ENCODE measurements at regions not wholly inside any gene's neighbourhood (a gene's known extent, or its start where the extent isn't known, plus 50 kb on each side); places are given as distances from the start of the nearest gene placed in this dataset.
"Not testable (repeated sequence)": the region's sequence is repeated elsewhere in the genome, so short reads cannot be mapped to it uniquely, and the experiment has no call there.

DNA sequence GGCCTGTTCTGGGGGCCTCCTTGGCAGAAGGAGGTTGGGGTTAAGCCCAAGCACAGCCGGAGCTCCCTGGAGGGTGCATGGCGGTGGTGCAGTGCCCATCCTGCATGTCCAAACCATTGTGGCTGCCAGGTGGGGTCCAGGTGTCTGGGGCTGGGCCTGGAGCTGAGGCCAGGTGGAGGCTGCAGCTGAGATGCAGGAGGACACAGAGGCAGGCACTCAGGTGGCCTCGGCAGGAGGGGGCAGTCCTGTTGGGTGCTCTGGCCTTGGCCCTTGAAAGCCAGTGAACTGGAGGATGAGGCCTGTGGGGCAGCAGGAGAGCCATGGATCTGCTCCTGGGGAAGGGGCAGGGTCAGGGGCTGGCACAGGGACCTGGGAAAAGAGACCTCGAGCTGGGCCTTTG lies 195.3 kb downstream of the OLFM1 start:
- H3F3A ChIP-seq (ENCODE audit: low read depth) = peaks cover 10% of the 10 kb centered on the region; the same call in 1 of the 2 replicates
- H4K20me1 ChIP-seq (ENCODE audit: insufficient read depth, low read length, poor library complexity, severe bottlenecking) = no peaks in the 10 kb centered on the region
- no peak overlapping the region for H2AFZ ChIP-seq (ENCODE audit: low read length)
- H3K79me2 ChIP-seq (ENCODE audit: insufficient read depth, low read length) = no peaks in the 10 kb centered on the region
- H3K9me3 ChIP-seq (ENCODE audit: insufficient read depth, low read depth, low read length) = no peaks in the 10 kb centered on the region
- no peaks in the 10 kb centered on the region for H3K9me2 ChIP-seq (replicated peaks; ENCODE audit: low read depth, low read length)
- H3K9ac ChIP-seq (ENCODE audit: low read depth, low read length, poor library complexity, severe bottlenecking) = peak overlapping the region; percentile 52
- peak overlapping the region; percentile 57 for H3K4me2 ChIP-seq (ENCODE audit: low read depth, low read length, poor library complexity, severe bottlenecking)
- H3K27me3 ChIP-seq (ENCODE audit: insufficient read depth, low read length, poor library complexity, severe bottlenecking) = no peaks in the 10 kb centered on the region
- TF ChIP-seq, protein P1, sequence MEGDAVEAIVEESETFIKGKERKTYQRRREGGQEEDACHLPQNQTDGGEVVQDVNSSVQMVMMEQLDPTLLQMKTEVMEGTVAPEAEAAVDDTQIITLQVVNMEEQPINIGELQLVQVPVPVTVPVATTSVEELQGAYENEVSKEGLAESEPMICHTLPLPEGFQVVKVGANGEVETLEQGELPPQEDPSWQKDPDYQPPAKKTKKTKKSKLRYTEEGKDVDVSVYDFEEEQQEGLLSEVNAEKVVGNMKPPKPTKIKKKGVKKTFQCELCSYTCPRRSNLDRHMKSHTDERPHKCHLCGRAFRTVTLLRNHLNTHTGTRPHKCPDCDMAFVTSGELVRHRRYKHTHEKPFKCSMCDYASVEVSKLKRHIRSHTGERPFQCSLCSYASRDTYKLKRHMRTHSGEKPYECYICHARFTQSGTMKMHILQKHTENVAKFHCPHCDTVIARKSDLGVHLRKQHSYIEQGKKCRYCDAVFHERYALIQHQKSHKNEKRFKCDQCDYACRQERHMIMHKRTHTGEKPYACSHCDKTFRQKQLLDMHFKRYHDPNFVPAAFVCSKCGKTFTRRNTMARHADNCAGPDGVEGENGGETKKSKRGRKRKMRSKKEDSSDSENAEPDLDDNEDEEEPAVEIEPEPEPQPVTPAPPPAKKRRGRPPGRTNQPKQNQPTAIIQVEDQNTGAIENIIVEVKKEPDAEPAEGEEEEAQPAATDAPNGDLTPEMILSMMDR (conservative IDR thresholded peaks at IDR 0.05; ENCODE audit: low read length) = no peak
- TF ChIP-seq EZH2phosphoT487 (IDR thresholded peaks at IDR 0.05; ENCODE audit: borderline replicate concordance) = no peak
- H3K36me3 ChIP-seq (ENCODE audit: insufficient read depth, low read length) = no peaks in the 10 kb centered on the region
- H3K4me1 ChIP-seq (ENCODE audit: insufficient read depth, low read length, poor library complexity, severe bottlenecking) = peaks cover 48% of the 10 kb centered on the region
- H3K4me3 ChIP-seq (ENCODE audit: low read length, poor library complexity, severe bottlenecking) = no peak overlapping the region

DNA sequence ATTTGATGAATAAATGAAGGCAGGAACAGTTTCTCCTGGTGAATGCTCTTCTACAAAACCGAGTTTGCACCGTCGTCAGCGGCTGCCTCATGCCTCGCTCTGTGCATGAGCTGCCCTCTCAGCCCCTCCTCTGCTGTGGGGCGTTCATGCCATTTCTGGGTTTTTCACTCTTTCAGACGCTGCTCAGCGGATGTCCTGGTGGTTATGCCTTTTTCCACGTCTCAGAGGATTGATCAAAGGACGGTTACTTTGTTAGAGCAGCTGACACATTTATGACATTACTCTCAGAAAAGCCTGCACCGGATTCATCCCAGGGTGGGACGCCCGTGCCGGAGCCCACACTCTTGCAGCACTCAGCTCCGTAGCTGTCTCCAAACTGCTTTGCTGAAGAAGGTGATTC lies 195.9 kb upstream of the PPP1R26 start:
- Histone ChIP-seq H3K4me3 (ENCODE audit: low read length, poor library complexity, severe bottlenecking) (peak overlapping the region; percentile 40), H2AFZ (ENCODE audit: low read length) (peak overlapping the region; percentile 13), H3K9me3 (ENCODE audit: insufficient read depth, low read depth, low read length) (no peaks in the 10 kb centered on the region), H4K20me1 (ENCODE audit: insufficient read depth, low read length, poor library complexity, severe bottlenecking) (no peaks in the 10 kb centered on the region), H3K4me2 (ENCODE audit: low read depth, low read length, poor library complexity, severe bottlenecking) (peak overlapping the region; percentile 57), H3K4me1 (ENCODE audit: insufficient read depth, low read length, poor library complexity, severe bottlenecking) (peaks cover 48% of the 10 kb centered on the region), H3K9me2 (replicated peaks; ENCODE audit: low read depth, low read length) (no peaks in the 10 kb centered on the region), H3K27me3 (ENCODE audit: insufficient read depth, low read length, poor library complexity, severe bottlenecking) (no peaks in the 10 kb centered on the region), H3F3A (ENCODE audit: low read depth) (peaks cover 10% of the 10 kb centered on the region; the same call in 1 of the 2 replicates), H3K9ac (ENCODE audit: low read depth, low read length, poor library complexity, severe bottlenecking) (peak overlapping the region; percentile 52), H3K36me3 (ENCODE audit: insufficient read depth, low read length) (no peaks in the 10 kb centered on the region), H3K79me2 (ENCODE audit: insufficient read depth, low read length) (no peaks in the 10 kb centered on the region)
- TF ChIP-seq, protein P1 (conservative IDR thresholded peaks at IDR 0.05; ENCODE audit: low read length) = no peak
- TF ChIP-seq EZH2phosphoT487 (IDR thresholded peaks at IDR 0.05; ENCODE audit: borderline replicate concordance) = no peak

DNA sequence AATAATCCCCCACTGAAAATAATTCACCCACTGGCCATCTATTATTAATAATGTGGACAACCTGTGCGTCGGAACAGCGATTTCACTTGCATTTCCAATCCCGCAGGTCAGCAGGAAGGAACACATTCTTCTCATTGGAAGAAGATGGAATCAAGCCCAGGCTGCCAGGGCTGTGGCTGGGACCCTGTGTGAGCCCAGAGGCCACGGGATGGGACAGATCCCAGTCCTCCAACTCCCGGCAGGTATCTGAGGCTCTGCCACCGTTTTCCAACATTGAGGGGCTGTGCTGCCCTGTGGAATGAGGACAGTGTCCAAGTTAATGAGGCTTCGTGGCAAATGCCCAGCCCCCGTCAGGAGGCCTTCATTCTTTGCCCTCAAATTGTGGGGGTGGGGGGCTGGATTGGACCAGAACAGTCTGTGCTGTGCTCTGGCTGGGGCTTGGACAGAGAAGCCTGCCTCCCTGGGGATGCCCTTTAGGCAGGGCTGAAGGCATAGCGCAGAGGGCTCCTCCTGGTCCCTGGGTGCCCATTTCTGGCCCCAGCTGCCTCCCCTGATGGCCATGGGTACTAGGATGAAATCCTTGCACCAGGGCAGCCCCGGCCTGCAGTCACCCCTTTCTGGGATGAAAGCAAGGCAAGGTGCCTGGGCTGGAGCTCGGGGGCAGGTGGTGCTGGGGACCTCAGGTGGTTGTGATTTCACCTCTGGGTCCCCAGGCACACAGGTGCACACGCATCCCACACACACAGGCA lies 195.0 kb upstream of the PPP1R26 start:
- Histone ChIP-seq H3K4me2 (ENCODE audit: low read depth, low read length, poor library complexity, severe bottlenecking) (peak overlapping the region; percentile 57), H3K4me1 (ENCODE audit: insufficient read depth, low read length, poor library complexity, severe bottlenecking) (peaks cover 55% of the 10 kb centered on the region), H3K9me3 (ENCODE audit: insufficient read depth, low read depth, low read length) (no peaks in the 10 kb centered on the region), H3F3A (ENCODE audit: low read depth) (peaks cover 10% of the 10 kb centered on the region; the same call in 1 of the 2 replicates), H3K79me2 (ENCODE audit: insufficient read depth, low read length) (no peaks in the 10 kb centered on the region), H3K4me3 (ENCODE audit: low read length, poor library complexity, severe bottlenecking) (peak overlapping the region; percentile 40), H3K36me3 (ENCODE audit: insufficient read depth, low read length) (no peaks in the 10 kb centered on the region), H2AFZ (ENCODE audit: low read length) (no peak overlapping the region), H3K27me3 (ENCODE audit: insufficient read depth, low read length, poor library complexity, severe bottlenecking) (no peaks in the 10 kb centered on the region), H3K9ac (ENCODE audit: low read depth, low read length, poor library complexity, severe bottlenecking) (peak overlapping the region; percentile 52), H4K20me1 (ENCODE audit: insufficient read depth, low read length, poor library complexity, severe bottlenecking) (no peaks in the 10 kb centered on the region), H3K9me2 (replicated peaks; ENCODE audit: low read depth, low read length) (no peaks in the 10 kb centered on the region)
- TF ChIP-seq EZH2phosphoT487 (IDR thresholded peaks at IDR 0.05; ENCODE audit: borderline replicate concordance) = no peak
- TF ChIP-seq, protein P1 (conservative IDR thresholded peaks at IDR 0.05; ENCODE audit: low read length) = no peak

DNA sequence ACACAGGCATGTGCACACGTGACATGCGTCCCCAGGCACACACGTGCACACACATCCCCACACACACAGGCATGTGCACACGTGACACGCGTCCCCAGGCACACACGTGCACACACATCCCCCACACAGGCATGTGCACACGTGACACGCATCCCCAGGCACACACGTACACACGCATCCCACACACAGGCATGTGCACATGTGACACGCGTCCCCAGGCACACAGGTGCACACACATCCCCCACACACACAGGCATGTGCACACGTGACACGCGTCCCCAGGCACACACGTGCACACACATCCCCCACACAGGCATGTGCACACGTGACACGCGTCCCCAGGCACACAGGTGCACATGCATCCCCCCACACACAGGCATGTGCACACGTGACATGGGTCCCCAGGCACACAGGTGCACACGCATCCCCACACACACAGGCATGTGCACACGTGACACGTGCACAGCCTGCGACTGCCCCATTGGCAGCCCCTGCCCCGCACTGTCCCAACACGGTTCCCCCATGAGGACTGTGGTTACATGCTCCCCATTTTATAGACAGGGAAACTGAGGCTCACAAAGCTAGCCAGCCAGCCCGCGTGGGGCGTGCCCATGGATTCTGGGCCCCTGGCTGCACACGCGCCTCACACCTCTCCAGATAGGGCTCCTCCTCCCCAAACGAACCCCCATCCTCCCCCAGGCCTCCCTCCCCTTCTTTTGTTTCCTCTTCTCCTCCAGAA lies 193.2 kb upstream of the PPP1R26 start:
- H4K20me1 ChIP-seq (ENCODE audit: insufficient read depth, low read length, poor library complexity, severe bottlenecking); H3K4me2 ChIP-seq (ENCODE audit: low read depth, low read length, poor library complexity, severe bottlenecking); H3K9me3 ChIP-seq (ENCODE audit: insufficient read depth, low read depth, low read length); H3K4me3 ChIP-seq (ENCODE audit: low read length, poor library complexity, severe bottlenecking); H3K9ac ChIP-seq (ENCODE audit: low read depth, low read length, poor library complexity, severe bottlenecking); H3K79me2 ChIP-seq (ENCODE audit: insufficient read depth, low read length); H3K36me3 ChIP-seq (ENCODE audit: insufficient read depth, low read length); H3K9me2 ChIP-seq (replicated peaks; ENCODE audit: low read depth, low read length); H3F3A ChIP-seq (ENCODE audit: low read depth); H3K27me3 ChIP-seq (ENCODE audit: insufficient read depth, low read length, poor library complexity, severe bottlenecking); H2AFZ ChIP-seq (ENCODE audit: low read length): not testable (repeated sequence)
- H3K4me1 ChIP-seq (ENCODE audit: insufficient read depth, low read length, poor library complexity, severe bottlenecking) = peaks cover 52% of the 10 kb centered on the region

All from Loucy (cell line).